ENCODE measurements at regions not wholly inside any gene's neighbourhood (a gene's known extent, or its start where the extent isn't known, plus 50 kb on each side); places are given as distances from the start of the nearest gene placed in this dataset.

- H3K4me2 ChIP-seq (ENCODE audit: low read depth, low read length), result no peak overlapping the region
- H3K4me3 ChIP-seq (ENCODE audit: insufficient read depth, low read depth, low read length), result no peak overlapping the region
- no peak overlapping the region for H3K27ac ChIP-seq (ENCODE audit: insufficient read depth, low read length)
- H3K79me1 ChIP-seq (ENCODE audit: low read depth in 1 of 2, low read length in 2 of 2), result no peaks in the 10 kb centered on the region
- H3K23ac ChIP-seq (ENCODE audit: low read depth, low read length), result no peak overlapping the region
- ATAC-seq (ENCODE audit: low read depth) (no peak), DNase-seq (no peak)
- H2BK15ac ChIP-seq (ENCODE audit: low read depth, low read length), result no peak overlapping the region
- POLR2A ChIA-PET (ENCODE audit: unreplicated experiment), result no interaction called here
- no peaks in the 10 kb centered on the region for H3K27me3 ChIP-seq (ENCODE audit: control insufficient read depth, insufficient read depth, low read length)
- intact Hi-C loops (cut with micrococcal nuclease), result no loop called here
- in situ Hi-C loops (cut with MboI; ENCODE audit: low sequenced_read_pairs), result no loop called here
- H2AK5ac ChIP-seq (ENCODE audit: low read depth, low read length), result no peak overlapping the region
- CTCF ChIA-PET, result no interaction called here
- peaks cover 2% of the 10 kb centered on the region; the same call in 1 of the 2 replicates for H3K4me1 ChIP-seq (ENCODE audit: control insufficient read depth, insufficient read depth, low read length)
- no peak overlapping the region for H3K9ac ChIP-seq (ENCODE audit: low read depth, low read length)
- no peak overlapping the region for H3K56ac ChIP-seq (ENCODE audit: extremely low read depth, insufficient read depth, low read length)
- H3K36me3 ChIP-seq (ENCODE audit: control insufficient read depth, insufficient read depth, low read length), result no peaks in the 10 kb centered on the region
- H2AFZ ChIP-seq (replicated peaks; ENCODE audit: low read length, poor library complexity), result no peak overlapping the region
- H3K9me1 ChIP-seq (ENCODE audit: insufficient read depth, low read length), result no peaks in the 10 kb centered on the region
- no peak overlapping the region for H4K8ac ChIP-seq (ENCODE audit: low read depth in 2 of 2, low read length in 2 of 2)
- no CpG with 5 or more reads among the region's 3 CpGs for WGBS, 2 experiments (ENCODE audit: extremely low coverage in 2 of 2, insufficient read length in 1 of 2)
- H4K20me1 ChIP-seq (ENCODE audit: insufficient read depth, low read length), result no peaks in the 10 kb centered on the region
- dilution Hi-C loops (cut with HindIII; ENCODE audit: low sequenced_read_pairs, unreplicated experiment), result no loop called here
- no peak overlapping the region for H3K18ac ChIP-seq (ENCODE audit: low read depth, low read length)
- no peak for TF ChIP-seq USF2 (IDR thresholded peaks at IDR 0.05; ENCODE audit: low read depth, low read length)
- TF ChIP-seq CTCF (conservative IDR thresholded peaks at IDR 0.05; ENCODE audit: low read depth, low read length), result no peak
- no peak for TF ChIP-seq CHD1 (IDR thresholded peaks at IDR 0.05; ENCODE audit: low read depth, low read length)
- TF ChIP-seq POLR2A (IDR thresholded peaks at IDR 0.05; ENCODE audit: low read depth, low read length), result no peak
- no peak for TF ChIP-seq RAD21 (IDR thresholded peaks at IDR 0.05; ENCODE audit: low read length)
- no peak overlapping the region for H3K4ac ChIP-seq (ENCODE audit: low read depth, low read length)
- no peak overlapping the region for H4K91ac ChIP-seq (ENCODE audit: insufficient read depth, low read depth, low read length)
- BruUV-seq (replicated peaks), result no TSS peak
- no peak overlapping the region for H2BK5ac ChIP-seq (ENCODE audit: low read depth, low read length, poor library complexity, severe bottlenecking)
- H3K14ac ChIP-seq (replicated peaks; ENCODE audit: low read depth, low read length), result no peak overlapping the region
- H2BK20ac ChIP-seq (ENCODE audit: low read depth, low read length), result no peak overlapping the region
- no peak overlapping the region for H4K5ac ChIP-seq (ENCODE audit: low read depth, low read length)
- no peak overlapping the region for H2AK9ac ChIP-seq (replicated peaks; ENCODE audit: low read depth, low read length, poor library complexity)
- H3K9me3 ChIP-seq (ENCODE audit: control insufficient read depth, insufficient read depth, low read length), result no peaks in the 10 kb centered on the region
- no peak overlapping the region for H2BK120ac ChIP-seq (ENCODE audit: low read depth, low read length)
Measured at GRCh38 chr17:71405101-71405500, 715.7 kb upstream of the SOX9 start.

All from IMR-90 (cell line).